Neuronal stem cell (in vitro differentiated cells): ENCODE measurements at regions not wholly inside any gene's neighbourhood (a gene's known extent, or its start where the extent isn't known, plus 50 kb on each side); places are given as distances from the start of the nearest gene placed in this dataset.

Experiments used
- DNase-seq: peaks from one replicate; pipeline ENCODE4 v3.0.0-alpha.2; 2013; ENCODE audit warnings: low spot score
- H2AFZ ChIP-seq: one replicate; pipeline ENCODE4 v1.6.1; 2013; ENCODE audit warnings: mild to moderate bottlenecking, low read length, inconsistent platforms
- H2AK5ac ChIP-seq: 2 replicates; pipeline ENCODE4 v1.6.1; 2013; ENCODE audit warnings: low read depth, mild to moderate bottlenecking, inconsistent platforms, low read length, moderate library complexity, mixed read lengths
- H2BK120ac ChIP-seq: 2 replicates; pipeline ENCODE4 v1.6.1; 2013; ENCODE audit warnings: low read depth, mild to moderate bottlenecking, inconsistent platforms, low read length, moderate library complexity, mixed read lengths
- H2BK12ac ChIP-seq: one replicate; pipeline ENCODE4 v1.6.1; 2013; ENCODE audit warnings: low read length, inconsistent platforms
- H2BK15ac ChIP-seq: 2 replicates; pipeline ENCODE4 v1.6.1; 2013; ENCODE audit warnings: mild to moderate bottlenecking, low read length, inconsistent platforms, mixed read lengths
- H2BK5ac ChIP-seq: one replicate; pipeline ENCODE4 v1.6.1; 2013; ENCODE audit warnings: inconsistent platforms, mild to moderate bottlenecking, low read length, moderate library complexity
- H3K14ac ChIP-seq: one replicate; pipeline ENCODE4 v1.6.1; 2013; ENCODE audit warnings: low read length, inconsistent platforms
- H3K18ac ChIP-seq: 2 replicates; pipeline ENCODE4 v1.6.1; 2013; ENCODE audit warnings: low read length, inconsistent platforms
- H3K23ac ChIP-seq: 2 replicates; pipeline ENCODE4 v1.6.1; 2013; ENCODE audit warnings: low read depth, mild to moderate bottlenecking, mixed read lengths, low read length, inconsistent platforms; ENCODE audit not compliant: poor library complexity
- H3K27ac ChIP-seq: replicated peaks from 3 replicates; pipeline ENCODE4 v1.5.1; 2013; ENCODE audit warnings: low read length, inconsistent platforms
- H3K27me3 ChIP-seq, 3 experiments: 2 replicates each; pipeline ENCODE4 v1.6.1; 2013; ENCODE audit warnings: low read length in 3 of 3, mild to moderate bottlenecking in 2 of 3, inconsistent platforms in 1 of 3, low read depth in 1 of 3, mixed read lengths in 1 of 3, moderate library complexity in 1 of 3; ENCODE audit not compliant: control insufficient read depth in 3 of 3, insufficient read depth in 3 of 3
- H3K36me3 ChIP-seq, 2 donors: replicated peaks in 1 of 2; 2 replicates each; pipeline ENCODE4 v1.6.1; 2013; ENCODE audit warnings: low read length in 2 of 2; ENCODE audit not compliant: control insufficient read depth in 2 of 2, insufficient read depth in 2 of 2
- H3K4ac ChIP-seq: 2 replicates; pipeline ENCODE4 v1.6.1; 2013; ENCODE audit warnings: inconsistent platforms, mild to moderate bottlenecking, low read length, moderate library complexity
- H3K4me1 ChIP-seq, 2 donors: 1 replicate in 1 of 2; 2 replicates in 1 of 2; pipeline ENCODE4 v1.6.1; 2013; ENCODE audit warnings: low read length in 2 of 2, low read depth in 1 of 2; ENCODE audit not compliant: control insufficient read depth in 2 of 2, insufficient read depth in 1 of 2
- H3K4me2 ChIP-seq: one replicate; pipeline ENCODE4 v1.6.1; 2013; ENCODE audit warnings: mild to moderate bottlenecking, low read length, inconsistent platforms; ENCODE audit not compliant: insufficient read depth, poor library complexity, severe bottlenecking
- H3K4me3 ChIP-seq, 2 donors: 2 replicates each; pipeline ENCODE4 v1.5.1; 2013; ENCODE audit warnings: low read length in 2 of 2, mild to moderate bottlenecking in 2 of 2, inconsistent platforms in 1 of 2, moderate library complexity in 1 of 2
- H3K79me1 ChIP-seq: one replicate; pipeline ENCODE4 v1.6.1; 2013; ENCODE audit warnings: low read depth, mild to moderate bottlenecking, inconsistent platforms, low read length, moderate library complexity
- H3K9ac ChIP-seq: one replicate; pipeline ENCODE4 v1.6.1; 2013; ENCODE audit warnings: mild to moderate bottlenecking, low read depth, low read length, inconsistent platforms; ENCODE audit not compliant: poor library complexity
- H3K9me3 ChIP-seq, 2 donors: replicated peaks in 1 of 2; 2 replicates each; pipeline versions ENCODE3 to v1.6.1; 2013; ENCODE audit warnings: low read length in 2 of 2, mild to moderate bottlenecking in 2 of 2, inconsistent platforms in 1 of 2, low read depth in 1 of 2, mixed read lengths in 1 of 2, moderate library complexity in 1 of 2; ENCODE audit not compliant: control insufficient read depth in 2 of 2, insufficient read depth in 1 of 2
- H4K8ac ChIP-seq: one replicate; pipeline ENCODE4 v1.6.1; 2013; ENCODE audit warnings: low read depth, mild to moderate bottlenecking, inconsistent platforms, low read length, moderate library complexity
- H4K91ac ChIP-seq: one replicate; pipeline ENCODE4 v1.6.1; 2013; ENCODE audit warnings: low read length, low read depth, mild to moderate bottlenecking, inconsistent platforms; ENCODE audit not compliant: poor library complexity
- WGBS, 2 donors: extraction: QIAGEN DNeasy Blood & Tissue Kit; methylation state at CpG; one replicate each; pipeline ENCODE4 v1.1.7; 2013; ENCODE audit warnings: missing lambda C conversion rate in 2 of 2, mixed read lengths in 1 of 2; ENCODE audit not compliant: insufficient read length in 2 of 2, insufficient replicate concordance in 1 of 2; ENCODE audit errors: extremely low coverage in 2 of 2; 5-methylcytosine and 5-hydroxymethylcytosine counted together

GRCh38 chr2:236678307-236678975, 108.8 kb downstream of the ACKR3 start:
- no peak overlapping the region for H2BK120ac ChIP-seq
- no peak overlapping the region for H3K4ac ChIP-seq
- DNase-seq = no peak
- no peak overlapping the region for H4K8ac ChIP-seq
- no peaks in the 10 kb centered on the region for H3K79me1 ChIP-seq
- no peak overlapping the region for H2BK5ac ChIP-seq
- no CpG with 5 or more reads among the region's 15 CpGs for WGBS, 2 donors
- no peak overlapping the region for H3K4me2 ChIP-seq
- H3K9me3 ChIP-seq = peaks cover 2 to 13% of the 10 kb centered on the region in 2 donors
- H3K4me3 ChIP-seq = no peak overlapping the region
- H3K18ac ChIP-seq = peak overlapping the region; percentile 18
- no peak overlapping the region for H3K27ac ChIP-seq
- no peaks in the 10 kb centered on the region for H3K36me3 ChIP-seq
- H2AK5ac ChIP-seq = peak overlapping the region; percentile 24
- H3K4me1 ChIP-seq = no peaks in the 10 kb centered on the region
- H2AFZ ChIP-seq = no peak overlapping the region
- H3K27me3 ChIP-seq = no peaks in the 10 kb centered on the region
- no peak overlapping the region for H3K14ac ChIP-seq
- no peak overlapping the region for H3K23ac ChIP-seq
- H3K9ac ChIP-seq = no peak overlapping the region
- H2BK12ac ChIP-seq = no peak overlapping the region
- no peak overlapping the region for H4K91ac ChIP-seq
- H2BK15ac ChIP-seq = peak overlapping the region; percentile 30

- H3K4ac ChIP-seq = no peak overlapping the region
- DNase-seq = no peak
- H2BK12ac ChIP-seq = no peak overlapping the region
Observed at GRCh38 chr2:236679884-236680860, 110.5 kb downstream of the ACKR3 start.

GRCh38 chr2:236682651-236683422, 113.2 kb downstream of the ACKR3 start:
- Histone ChIP-seq H3K36me3 (no peaks in the 10 kb centered on the region), H2BK120ac (no peak overlapping the region), H3K18ac (peak overlapping the region; percentile 50), H3K4me3 (no peak overlapping the region), H3K9ac (no peak overlapping the region), H3K27ac (no peak overlapping the region), H4K91ac (no peak overlapping the region), H3K9me3 (no peaks in the 10 kb centered on the region), H2BK12ac (no peak overlapping the region), H3K27me3 (no peaks in the 10 kb centered on the region), H3K79me1 (no peaks in the 10 kb centered on the region), H2AFZ (peak overlapping the region; percentile 42), H3K14ac (no peak overlapping the region), H2BK5ac (no peak overlapping the region), H3K4me2 (no peak overlapping the region), H3K23ac (no peak overlapping the region), H2AK5ac (no peak overlapping the region), H3K4me1 (peaks cover 3 to 13% of the 10 kb centered on the region in 2 donors), H3K4ac (no peak overlapping the region), H2BK15ac (no peak overlapping the region), H4K8ac (no peak overlapping the region)
- no peak for DNase-seq
- WGBS, 2 donors = no CpG with 5 or more reads among the region's 12 CpGs

More at GRCh38 chr2:236679884-236680860, 110.5 kb downstream of the ACKR3 start:
- no peak overlapping the region for H2BK120ac ChIP-seq
- H2AFZ ChIP-seq = no peak overlapping the region
- H4K91ac ChIP-seq = no peak overlapping the region
- H3K36me3 ChIP-seq = no peaks in the 10 kb centered on the region
- H3K14ac ChIP-seq = no peak overlapping the region
- H3K23ac ChIP-seq = no peak overlapping the region
- no peak overlapping the region for H3K4me3 ChIP-seq
- no peak overlapping the region for H2AK5ac ChIP-seq
- H2BK5ac ChIP-seq = no peak overlapping the region
- no peak overlapping the region for H3K9ac ChIP-seq
- H2BK15ac ChIP-seq = no peak overlapping the region
- no peak overlapping the region for H3K4me2 ChIP-seq
- H4K8ac ChIP-seq = no peak overlapping the region
- no peaks in the 10 kb centered on the region for H3K27me3 ChIP-seq
- H3K4me1 ChIP-seq = peaks cover 0 to 6% of the 10 kb centered on the region in 2 donors
- no peaks in the 10 kb centered on the region for H3K79me1 ChIP-seq
- no CpG with 5 or more reads among the region's 10 CpGs for WGBS, 2 donors
- H3K27ac ChIP-seq = no peak overlapping the region
- no peak overlapping the region for H3K18ac ChIP-seq
- H3K9me3 ChIP-seq = no peaks in the 10 kb centered on the region
